A673 (cell line): ENCODE measurements at regions not wholly inside any gene's neighbourhood (a gene's known extent, or its start where the extent isn't known, plus 50 kb on each side); places are given as distances from the start of the nearest gene placed in this dataset.

ENCODE experiments used
- BruUV-seq: library from RNA; stranded (reverse); fragments of 400-500 nt; replicated peaks from 2 replicates; lab custom pipeline; 2021; lab: Mats Ljungman, UMichigan
- CTCF ChIA-PET: fragments of 300-600 bp; sonication (Branson Sonifier 250); formaldehyde crosslinking; loops from one replicate; lab custom pipeline; 2022; ENCODE audit warnings: antibody characterized with exemption; lab: Charles Lee
- POLR2A ChIA-PET: fragments of 300-600 bp; sonication (Branson Sonifier 250); formaldehyde crosslinking; loops from one replicate; lab custom pipeline; 2022; ENCODE audit warnings: antibody characterized with exemption; ENCODE audit not compliant: low non-redundant PET; lab: Charles Lee
- DNase-seq: peaks from one replicate; pipeline ENCODE4 v3.0.0-alpha.2; 2015; ENCODE audit warnings: low spot score
- H3K27ac ChIP-seq: fragments of 200-600 bp; sonication (generic); 2 replicates; pipeline ENCODE4 v1.5.1; 2016; ENCODE audit warnings: mixed run types, low read depth, mild to moderate bottlenecking, mixed read lengths, antibody characterized with exemption, low read length; ENCODE audit not compliant: poor library complexity, severe bottlenecking
- H3K27me3 ChIP-seq: fragments of 200-600 bp; sonication (generic); replicated peaks from 2 replicates; pipeline ENCODE4 v1.6.1; 2017; ENCODE audit warnings: mixed run types, low read depth, mild to moderate bottlenecking, mixed read lengths, antibody characterized with exemption, low read length; ENCODE audit not compliant: insufficient read depth, poor library complexity
- H3K36me3 ChIP-seq: fragments of 200-600 bp; sonication (generic); 2 replicates; pipeline ENCODE4 v1.6.1; 2016; ENCODE audit warnings: mixed run types, mild to moderate bottlenecking, mixed read lengths, antibody characterized with exemption, low read length; ENCODE audit not compliant: insufficient read depth, poor library complexity, severe bottlenecking
- H3K4me1 ChIP-seq: fragments of 200-600 bp; sonication (generic); 2 replicates; pipeline ENCODE4 v1.6.1; 2017; ENCODE audit warnings: mixed run types, mild to moderate bottlenecking, mixed read lengths, antibody characterized with exemption, low read length; ENCODE audit not compliant: insufficient read depth, poor library complexity, severe bottlenecking
- H3K4me3 ChIP-seq: fragments of 200-600 bp; sonication (generic); 2 replicates; pipeline ENCODE4 v1.5.1; 2016; ENCODE audit warnings: low read depth, mixed run types, mild to moderate bottlenecking, mixed read lengths, low read length; ENCODE audit not compliant: poor library complexity, severe bottlenecking
- H3K9me3 ChIP-seq: fragments of 200-600 bp; sonication (generic); 2 replicates; pipeline ENCODE4 v1.6.1; 2016; ENCODE audit warnings: mixed run types, low read depth, mild to moderate bottlenecking, mixed read lengths, antibody characterized with exemption, low read length; ENCODE audit not compliant: poor library complexity, severe bottlenecking
- EZH2 ChIP-seq: fragments of 200-600 bp; sonication (generic); IDR thresholded peaks from 2 replicates; pipeline ENCODE4 v1.6.1; 2017; ENCODE audit warnings: borderline replicate concordance, low read depth, mild to moderate bottlenecking, mixed read lengths, antibody characterized with exemption, low read length; ENCODE audit not compliant: poor library complexity, severe bottlenecking
- intact Hi-C: fragments of 100-400 bp; cut with micrococcal nuclease; formaldehyde crosslinking; loops from one replicate; pipeline ENCODE4 v1.10.0; 2022; ENCODE audit not compliant: unreplicated experiment
- TF ChIP-seq, protein P1 (sequence below): fragments of 300-800, 200-600 bp; sonication (generic); conservative IDR thresholded peaks from 2 replicates; pipeline ENCODE4 v1.5.1; 2017; ENCODE audit warnings: low read depth, mild to moderate bottlenecking, antibody characterized with exemption, low read length, moderate library complexity, mixed read lengths

DNA sequence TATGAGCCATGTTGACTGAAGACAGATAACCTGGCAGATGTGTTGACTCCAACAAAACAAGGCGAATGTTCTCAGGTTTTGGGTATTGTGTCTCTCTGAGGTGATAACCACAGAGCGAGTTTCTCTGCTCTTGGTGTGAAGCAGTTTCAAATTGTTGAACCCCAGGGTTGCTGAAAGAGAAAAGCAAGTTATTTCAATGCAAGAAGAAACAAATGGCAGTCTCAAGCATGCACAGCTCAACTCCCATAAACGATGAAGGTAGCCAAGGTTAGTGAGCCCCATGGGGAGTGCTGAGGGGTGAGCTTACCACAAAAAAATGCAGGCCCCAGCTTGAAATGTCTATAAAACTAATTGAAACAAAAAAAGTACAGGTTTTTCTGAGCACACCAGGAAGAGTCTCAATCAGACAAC lies 220.8 kb upstream of the DAPK1 start:
- intact Hi-C loops: no loop called here
- DNase-seq: peak; percentile 15
- H3K27ac ChIP-seq: no peak overlapping the region

DNA sequence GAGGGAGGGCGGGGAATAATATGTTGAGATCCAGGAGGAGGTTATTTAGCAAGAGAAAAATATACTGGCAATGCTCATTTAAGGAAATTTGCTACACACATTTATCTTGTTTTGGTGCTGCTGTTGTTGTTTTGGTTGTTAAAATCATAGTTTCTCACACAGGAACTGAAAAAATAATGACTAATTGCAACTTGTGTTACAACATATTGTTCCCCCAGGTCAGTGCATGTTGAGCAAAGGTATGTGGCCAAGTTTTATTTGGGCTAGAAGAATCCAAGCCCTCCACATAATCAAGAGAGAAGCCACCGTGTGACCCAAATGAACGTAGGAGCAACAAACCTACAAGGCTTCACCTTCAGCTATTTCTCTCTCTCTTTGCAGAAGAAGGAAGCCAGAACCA lies 220.3 kb upstream of the DAPK1 start:
- Histone ChIP-seq H3K27me3 (no peaks in the 10 kb centered on the region), H3K4me3 (no peak overlapping the region), H3K4me1 (no peaks in the 10 kb centered on the region), H3K36me3 (no peaks in the 10 kb centered on the region), H3K9me3 (no peaks in the 10 kb centered on the region), H3K27ac (no peak overlapping the region)
- intact Hi-C loops: no loop called here
- DNase-seq: no peak
- CTCF ChIA-PET: no interaction called here
- TF ChIP-seq, protein P1, sequence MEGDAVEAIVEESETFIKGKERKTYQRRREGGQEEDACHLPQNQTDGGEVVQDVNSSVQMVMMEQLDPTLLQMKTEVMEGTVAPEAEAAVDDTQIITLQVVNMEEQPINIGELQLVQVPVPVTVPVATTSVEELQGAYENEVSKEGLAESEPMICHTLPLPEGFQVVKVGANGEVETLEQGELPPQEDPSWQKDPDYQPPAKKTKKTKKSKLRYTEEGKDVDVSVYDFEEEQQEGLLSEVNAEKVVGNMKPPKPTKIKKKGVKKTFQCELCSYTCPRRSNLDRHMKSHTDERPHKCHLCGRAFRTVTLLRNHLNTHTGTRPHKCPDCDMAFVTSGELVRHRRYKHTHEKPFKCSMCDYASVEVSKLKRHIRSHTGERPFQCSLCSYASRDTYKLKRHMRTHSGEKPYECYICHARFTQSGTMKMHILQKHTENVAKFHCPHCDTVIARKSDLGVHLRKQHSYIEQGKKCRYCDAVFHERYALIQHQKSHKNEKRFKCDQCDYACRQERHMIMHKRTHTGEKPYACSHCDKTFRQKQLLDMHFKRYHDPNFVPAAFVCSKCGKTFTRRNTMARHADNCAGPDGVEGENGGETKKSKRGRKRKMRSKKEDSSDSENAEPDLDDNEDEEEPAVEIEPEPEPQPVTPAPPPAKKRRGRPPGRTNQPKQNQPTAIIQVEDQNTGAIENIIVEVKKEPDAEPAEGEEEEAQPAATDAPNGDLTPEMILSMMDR: no peak
- no peak for TF ChIP-seq EZH2
- POLR2A ChIA-PET: no interaction called here
- no TSS peak for BruUV-seq

More for the DNA sequence above, 220.8 kb upstream of the DAPK1 start:
- H3K27me3 ChIP-seq: no peaks in the 10 kb centered on the region
- TF ChIP-seq EZH2: no peak
- TF ChIP-seq, protein P1: no peak
- CTCF ChIA-PET: no interaction called here
- POLR2A ChIA-PET: no interaction called here
- no peaks in the 10 kb centered on the region for H3K9me3 ChIP-seq
- no peaks in the 10 kb centered on the region for H3K36me3 ChIP-seq
- BruUV-seq: no TSS peak
- H3K4me1 ChIP-seq: no peaks in the 10 kb centered on the region
- no peak overlapping the region for H3K4me3 ChIP-seq

DNA sequence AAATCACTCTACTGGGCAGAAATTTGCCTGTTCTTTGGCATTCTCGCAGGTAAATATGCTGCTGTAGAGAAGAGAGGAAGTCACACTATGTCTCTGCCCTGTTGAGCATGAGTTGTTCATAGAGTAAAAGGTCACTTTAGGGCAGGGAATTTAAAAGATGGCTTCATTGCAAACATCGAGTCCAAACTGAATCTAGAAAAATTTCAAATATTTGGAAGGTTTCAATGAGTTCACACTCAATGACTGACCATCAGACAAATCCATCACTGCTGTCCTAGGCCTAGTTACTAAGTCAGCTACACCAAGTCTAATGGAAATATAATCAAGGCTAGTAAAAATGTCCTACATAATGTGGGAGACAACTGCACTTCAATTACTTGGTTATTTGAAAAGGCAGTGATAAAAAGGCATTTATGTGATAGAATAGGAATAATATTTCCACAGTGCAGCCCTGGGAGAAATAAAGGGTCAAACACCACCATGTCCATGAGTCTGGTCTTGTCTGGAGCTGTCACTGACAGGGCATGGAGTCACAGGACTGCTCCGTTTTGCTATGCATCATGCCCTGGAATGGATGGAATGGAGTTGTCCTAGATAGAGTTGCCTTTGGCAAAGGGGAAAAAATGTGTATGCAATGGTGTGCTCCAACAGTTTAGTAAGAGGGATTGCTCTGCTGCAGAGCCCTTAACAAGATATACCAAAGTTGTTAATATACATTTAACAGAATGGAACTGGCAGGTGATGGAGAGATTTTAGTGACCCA lies 218.5 kb upstream of the DAPK1 start:
- H3K9me3 ChIP-seq: no peaks in the 10 kb centered on the region
- intact Hi-C loops: no loop called here
- BruUV-seq: no TSS peak
- H3K4me3 ChIP-seq: no peak overlapping the region
- ChIA-PET POLR2A (no interaction called here), CTCF (no interaction called here)
- no peak overlapping the region for H3K27ac ChIP-seq
- no peaks in the 10 kb centered on the region for H3K27me3 ChIP-seq
- no peaks in the 10 kb centered on the region for H3K4me1 ChIP-seq
- no peak for DNase-seq
- no peaks in the 10 kb centered on the region for H3K36me3 ChIP-seq
- TF ChIP-seq, protein P1: no peak
- TF ChIP-seq EZH2: no peak
